SIG-M5 (cell line): ENCODE measurements at regions not wholly inside any gene's neighbourhood (a gene's known extent, or its start where the extent isn't known, plus 50 kb on each side); places are given as distances from the start of the nearest gene placed in this dataset.

ENCODE experiments used
- DNase-seq: peaks from one replicate; lab custom pipeline; 2025; lab: John Stamatoyannopoulos, UW

GRCh38 chr17:77379065-77379428, 238.3 kb downstream of the SEC14L1 start:
- no peak for DNase-seq

GRCh38 chr17:77379832-77380231, 239.1 kb downstream of the SEC14L1 start:
- DNase-seq, result no peak

- DNase-seq, result no peak
Measured at GRCh38 chr17:77380395-77381184, 239.8 kb downstream of the SEC14L1 start.

- no peak for DNase-seq
Measured at GRCh38 chr17:77381185-77381700, 240.5 kb downstream of the SEC14L1 start.

- no peak for DNase-seq
Measured at GRCh38 chr17:77381731-77382130, 241.0 kb downstream of the SEC14L1 start.

GRCh38 chr17:77382356-77382911, 241.7 kb downstream of the SEC14L1 start:
- no peak for DNase-seq

GRCh38 chr17:77382966-77383612, 242.3 kb downstream of the SEC14L1 start:
- DNase-seq, result no peak

- DNase-seq, result no peak
Measured at GRCh38 chr17:77383613-77384608, 243.1 kb downstream of the SEC14L1 start.

GRCh38 chr17:77385750-77386501, 245.2 kb downstream of the SEC14L1 start:
- no peak for DNase-seq

- no peak for DNase-seq
Measured at GRCh38 chr17:77386502-77387192, 245.9 kb downstream of the SEC14L1 start.

GRCh38 chr17:77387891-77388290, 247.1 kb downstream of the SEC14L1 start:
- DNase-seq, result no peak

- no peak for DNase-seq
Measured at GRCh38 chr17:77388384-77389306, 247.9 kb downstream of the SEC14L1 start.

GRCh38 chr17:77390870-77391269, 250.1 kb downstream of the SEC14L1 start:
- no peak for DNase-seq

- no peak for DNase-seq
Measured at GRCh38 chr17:77391668-77392375, 251.1 kb downstream of the SEC14L1 start.

GRCh38 chr17:77392376-77393273, 251.9 kb downstream of the SEC14L1 start:
- no peak for DNase-seq

GRCh38 chr17:77393274-77393600, 252.5 kb downstream of the SEC14L1 start:
- no peak for DNase-seq

GRCh38 chr17:77393867-77394539, 253.2 kb downstream of the SEC14L1 start:
- DNase-seq, result no peak
